ENCODE measurements at regions not wholly inside any gene's neighbourhood (a gene's known extent, or its start where the extent isn't known, plus 50 kb on each side); places are given as distances from the start of the nearest gene placed in this dataset.

DNA sequence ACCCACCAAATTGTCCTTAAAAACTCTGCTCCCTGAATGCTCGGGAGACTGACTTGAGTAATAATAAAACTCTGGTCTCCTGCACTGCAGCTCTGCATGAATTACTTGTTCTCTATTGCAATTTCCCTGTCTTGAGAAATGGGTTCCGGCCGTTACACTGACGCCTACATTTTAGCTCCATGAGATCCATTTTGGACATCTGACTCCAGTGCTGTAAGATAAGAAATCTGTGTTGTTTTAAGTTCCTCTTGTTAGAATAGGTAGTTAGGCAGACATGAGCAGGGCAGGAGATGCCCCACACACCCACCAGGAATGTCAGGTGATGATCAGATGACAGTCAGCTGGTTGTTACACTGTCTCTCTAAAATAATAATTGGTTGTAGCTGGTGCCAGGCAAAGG, 125.8 kb upstream of the SHB start:
- Mint-ChIP-seq H3K4me3 (no peak overlapping the region), H3K36me3 (ENCODE audit: insufficient read depth in 1 of 3, low read depth in 3 of 3) (no peaks in the 10 kb centered on the region), H3K9me3 (no peaks in the 10 kb centered on the region), H3K27me3 (ENCODE audit: low read depth) (peaks cover 74% of the 10 kb centered on the region), H3K27ac (no peak overlapping the region), H3K4me1 (peaks cover 0 to 5% of the 10 kb centered on the region in 2 experiments; a peak in 1 of 4 replicates)
- Histone ChIP-seq H2BK20ac (ENCODE audit: low read depth, low read length, poor library complexity, severe bottlenecking) (no peak overlapping the region), H3K9me3 (ENCODE audit: control insufficient read depth, low read depth, low read length) (no peaks in the 10 kb centered on the region), H2BK15ac (ENCODE audit: low read depth, low read length) (no peak overlapping the region), H3K18ac (ENCODE audit: insufficient read length, low read depth, low read length) (no peak overlapping the region), H3K27ac (ENCODE audit: insufficient read length, low read depth, low read length) (no peak overlapping the region), H3K23me2 (ENCODE audit: insufficient read length, low read depth, low read length, poor library complexity, severe bottlenecking) (no peaks in the 10 kb centered on the region), H3K79me2 (ENCODE audit: insufficient read depth, low read length) (no peaks in the 10 kb centered on the region), H3K79me1 (ENCODE audit: insufficient read depth, low read depth, low read length, poor library complexity, severe bottlenecking) (no peaks in the 10 kb centered on the region), H3K4ac (ENCODE audit: low read depth, low read length) (no peak overlapping the region), H3K27me3 (ENCODE audit: insufficient read depth, low read length) (no peaks in the 10 kb centered on the region), H4K20me1 (ENCODE audit: control insufficient read depth, insufficient read depth, insufficient read length) (no peaks in the 10 kb centered on the region), H2BK5ac (ENCODE audit: insufficient read length, low read length) (no peak overlapping the region), H2AK5ac (ENCODE audit: insufficient read length, low read length) (no peak overlapping the region), H3K9ac (ENCODE audit: extremely low read depth, insufficient read length, low read length) (no peak overlapping the region), H3K4me1 (ENCODE audit: insufficient read depth, low read length) (no peaks in the 10 kb centered on the region), H2BK120ac (ENCODE audit: low read depth, low read length, poor library complexity, severe bottlenecking) (no peak overlapping the region), H3K23ac (ENCODE audit: insufficient read length, low read depth, low read length) (no peak overlapping the region), H2BK12ac (ENCODE audit: insufficient read length, low read depth, low read length) (no peak overlapping the region), H3T11ph (ENCODE audit: low read length) (no peak overlapping the region), H4K5ac (ENCODE audit: insufficient read length, low read depth, low read length) (no peak overlapping the region), H4K91ac (ENCODE audit: insufficient read length, low read depth, low read length) (no peak overlapping the region), H3K4me2 (ENCODE audit: insufficient read depth, insufficient read length, low read length) (no peak overlapping the region), H2AFZ (ENCODE audit: low read length) (no peak overlapping the region), H3K56ac (ENCODE audit: insufficient read length, low read depth, low read length) (no peak overlapping the region), H3K14ac (ENCODE audit: insufficient read depth, low read length) (no peak overlapping the region), H4K8ac (replicated peaks; ENCODE audit: insufficient read length, low read depth, low read length) (no peak overlapping the region)
- no CpG with 5 or more reads among the region's 4 CpGs for WGBS (ENCODE audit: extremely low coverage, insufficient read length, low lambda C conversion rate)
- no peak for TF ChIP-seq CTCF (conservative IDR thresholded peaks at IDR 0.05)
- DNase-seq = no peak

Data from H9 (cell line).